ENCODE measurements at regions not wholly inside any gene's neighbourhood (a gene's known extent, or its start where the extent isn't known, plus 50 kb on each side); places are given as distances from the start of the nearest gene placed in this dataset.

GRCh38 chr5:174310706-174311105 is 265.2 kb downstream of the NSG2 start:
- CTCF ChIA-PET, result interaction anchor here (1.6 to 2.6 kb wide), 2 partner anchors 687 to 693 kb away, joined by 3 to 61 read pairs; partner anchors contain the start of gene BOD1
- no peaks in the 10 kb centered on the region for H3K4me1 ChIP-seq (ENCODE audit: control insufficient read depth, extremely low read depth, insufficient read depth, low read length)
- no peak overlapping the region for H2AFZ ChIP-seq (ENCODE audit: low read depth, low read length)
- H3K4me3 ChIP-seq (replicated peaks in 1 of 3; ENCODE audit: insufficient read depth in 1 of 3, low read depth in 1 of 3, low read length in 3 of 3), result no peak overlapping the region
- dilution Hi-C loops (cut with MboI; ENCODE audit: extremely low pct_ligation_motif_present, low sequenced_read_pairs) (no loop called here), intact Hi-C loops (cut with micrococcal nuclease) (loop anchor here (5.0 kb wide), 1 partner anchor 543 kb away; no protein-coding TSS in a partner anchor)
- BruUV-seq (replicated peaks), result no TSS peak
- no peaks in the 10 kb centered on the region for H3K9me1 ChIP-seq (replicated peaks; ENCODE audit: control insufficient read depth, extremely low read depth, insufficient read depth, low read length)
- FAIRE-seq (no peak), DNase-seq (ENCODE audit: low read depth, low spot score) (no peak)
- no peaks in the 10 kb centered on the region for H3K9me3 ChIP-seq (replicated peaks; ENCODE audit: control insufficient read depth, insufficient read depth, low read length)
- no peak overlapping the region for H3K27ac ChIP-seq (ENCODE audit: insufficient read depth, low read depth, low read length)
- H3K79me2 ChIP-seq (ENCODE audit: control insufficient read depth, insufficient read depth, low read length), result no peaks in the 10 kb centered on the region
- TF ChIP-seq EZH2 (IDR thresholded peaks at IDR 0.05; ENCODE audit: borderline replicate concordance, low read depth, low read length, severe bottlenecking) (no peak), JUN (IDR thresholded peaks at IDR 0.05; ENCODE audit: borderline replicate concordance, insufficient read depth, insufficient read length, low read depth) (no peak), CTCF (IDR thresholded peaks at IDR 0.05; ENCODE audit: extremely low read depth in 1 of 2, insufficient read depth in 1 of 2, low read depth in 1 of 2, low read length in 2 of 2) (no peak), MYC (IDR thresholded peaks at IDR 0.05; ENCODE audit: low read depth, low read length) (no peak), FOS (IDR thresholded peaks at IDR 0.05; ENCODE audit: borderline replicate concordance, insufficient read depth, low read length) (no peak), GATA2 (IDR thresholded peaks at IDR 0.05; ENCODE audit: insufficient read depth, insufficient read length, low read depth, low read length) (no peak)
- TF ChIP-seq, protein P1, sequence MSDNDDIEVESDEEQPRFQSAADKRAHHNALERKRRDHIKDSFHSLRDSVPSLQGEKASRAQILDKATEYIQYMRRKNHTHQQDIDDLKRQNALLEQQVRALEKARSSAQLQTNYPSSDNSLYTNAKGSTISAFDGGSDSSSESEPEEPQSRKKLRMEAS (IDR thresholded peaks at IDR 0.05; ENCODE audit: insufficient read depth, insufficient read length), result no peak
- POLR2A ChIA-PET, result no interaction called here
- no peak overlapping the region for H3K9ac ChIP-seq (replicated peaks; ENCODE audit: extremely low read depth, insufficient read depth, low read length)
- H4K20me1 ChIP-seq (replicated peaks; ENCODE audit: control insufficient read depth, extremely low read depth, insufficient read depth, low read length), result no peaks in the 10 kb centered on the region
- H3K36me3 ChIP-seq (ENCODE audit: control insufficient read depth in 2 of 2, extremely low read depth in 1 of 2, insufficient read depth in 2 of 2, low read length in 2 of 2), result no peaks in the 10 kb centered on the region
- H3K27me3 ChIP-seq (ENCODE audit: control insufficient read depth in 2 of 2, insufficient read depth in 2 of 2, low read length in 2 of 2), result no peaks in the 10 kb centered on the region
- H3K4me2 ChIP-seq (ENCODE audit: insufficient read depth, low read length), result no peak overlapping the region
